HG03060 (cell line): ENCODE measurements at regions not wholly inside any gene's neighbourhood (a gene's known extent, or its start where the extent isn't known, plus 50 kb on each side); places are given as distances from the start of the nearest gene placed in this dataset.
"Not testable (repeated sequence)": the region's sequence is repeated elsewhere in the genome, so short reads cannot be mapped to it uniquely, and the experiment has no call there.

Experiments
- ATAC-seq: cut with Tn5 transposase; IDR thresholded peaks from one replicate; pipeline ENCODE4 v1.9.1; 2021; ENCODE audit warnings: low read depth, moderate number of reproducible peaks; ENCODE audit not compliant: unreplicated experiment

DNA sequence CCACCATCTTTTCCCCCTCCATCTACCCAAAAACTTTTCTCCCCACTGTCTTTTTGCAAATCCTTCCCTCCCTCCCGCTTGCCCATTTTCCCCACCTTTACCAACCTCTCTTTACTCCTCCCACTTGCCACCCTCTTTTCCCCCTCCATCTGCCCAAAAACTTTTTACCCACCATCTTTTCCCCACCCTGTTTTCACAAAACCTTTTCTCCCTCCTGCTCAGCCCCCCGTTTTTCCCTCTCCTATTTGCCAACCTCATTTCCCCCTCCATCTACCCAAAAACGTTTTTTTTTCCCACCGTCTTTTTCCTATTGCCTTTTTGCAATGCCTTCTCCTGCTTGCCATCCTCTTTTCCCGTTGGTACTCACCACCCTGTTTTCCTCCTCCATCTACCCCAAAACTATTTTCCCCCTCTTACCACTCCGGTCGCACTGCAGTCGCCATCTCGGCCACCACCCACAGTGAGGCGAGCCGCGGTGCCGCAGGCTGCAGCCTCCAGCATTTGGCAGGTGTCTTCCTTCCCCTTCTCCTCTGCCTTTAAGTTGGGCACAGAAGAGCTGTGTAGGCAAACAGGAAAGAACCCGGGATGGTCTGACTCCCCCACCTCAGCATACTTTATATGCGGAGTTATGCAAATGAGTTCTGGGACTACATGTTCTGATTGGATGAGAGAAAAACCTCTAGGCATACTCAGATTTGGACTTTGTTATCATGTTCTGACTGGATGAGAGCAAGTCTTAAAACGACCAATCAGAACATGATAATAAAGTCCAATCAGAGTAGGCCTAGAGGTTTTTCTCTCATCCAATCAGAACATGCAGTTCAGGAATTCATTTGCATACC, 121.2 kb upstream of the VPREB1 start:
- no peak for ATAC-seq

DNA sequence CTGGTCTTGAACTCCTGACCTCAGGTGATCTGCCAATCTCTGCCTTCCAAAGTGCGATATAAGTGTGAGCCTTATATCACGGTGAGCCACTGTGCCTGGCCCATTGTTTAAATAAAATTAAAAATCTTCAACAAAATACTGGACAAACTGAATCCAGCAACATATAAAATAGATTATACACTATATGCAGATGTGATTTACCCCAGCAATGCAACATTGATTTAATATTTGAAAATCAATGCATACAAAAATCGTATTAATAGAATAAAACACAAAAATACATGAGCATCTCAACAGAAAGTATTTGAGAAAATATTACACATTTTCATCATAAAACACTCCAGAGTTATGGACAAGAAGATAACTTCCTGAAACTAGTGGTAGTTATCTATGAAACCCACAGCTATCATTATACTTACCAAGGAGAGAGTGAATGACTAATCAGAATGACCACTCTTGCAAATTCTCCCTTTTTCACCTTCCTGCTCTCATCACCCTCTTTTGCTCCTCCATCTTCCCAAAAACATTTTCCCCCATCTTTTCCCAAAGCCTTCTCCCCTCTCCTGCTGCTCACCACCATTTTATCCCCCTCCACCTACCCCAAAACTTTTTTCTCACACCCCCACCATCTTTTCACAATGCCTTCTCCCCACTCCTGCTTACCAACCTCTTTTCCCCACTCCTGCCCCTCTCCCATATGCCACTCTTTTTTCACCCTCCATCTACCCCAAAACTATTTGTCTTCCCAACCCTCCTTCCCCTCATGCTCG, 122.1 kb upstream of the VPREB1 start:
- no peak for ATAC-seq

DNA sequence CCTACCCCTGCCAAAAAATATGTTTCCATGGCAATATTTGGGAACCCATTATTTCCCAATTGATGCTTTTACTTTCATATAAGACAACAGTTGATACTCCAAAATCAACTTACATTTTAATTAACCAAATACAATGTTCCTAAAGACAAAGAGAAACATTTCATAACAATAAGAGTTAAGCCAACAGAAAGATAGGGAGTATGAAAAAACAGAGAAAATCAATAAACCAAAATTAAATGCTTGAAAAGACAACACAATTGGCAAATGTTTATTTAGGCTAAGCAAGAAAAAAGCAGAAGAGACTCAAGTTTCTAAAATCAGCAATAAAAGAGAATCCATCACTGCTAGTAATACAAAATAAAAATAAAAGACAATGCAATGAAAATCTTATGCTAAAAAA, 123.1 kb upstream of the VPREB1 start:
- ATAC-seq = no peak

DNA sequence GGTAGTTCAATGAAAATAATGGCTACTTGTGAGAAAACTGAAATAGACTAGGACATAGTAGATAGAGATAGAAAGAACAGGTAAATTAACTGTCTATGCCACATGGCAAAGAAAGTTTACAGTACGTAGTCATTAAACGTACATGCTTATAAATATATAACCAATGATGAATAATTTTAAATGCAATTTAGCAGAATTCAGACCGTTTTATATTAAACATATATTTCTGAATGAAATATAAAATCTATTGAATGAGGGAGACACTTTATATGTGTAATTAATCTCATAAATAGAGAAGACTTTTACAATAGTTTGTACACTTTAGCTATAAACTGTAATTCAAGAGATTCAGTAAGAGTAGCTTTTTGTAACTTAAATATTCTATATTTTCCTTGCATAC, 124.4 kb upstream of the VPREB1 start:
- ATAC-seq = no peak

DNA sequence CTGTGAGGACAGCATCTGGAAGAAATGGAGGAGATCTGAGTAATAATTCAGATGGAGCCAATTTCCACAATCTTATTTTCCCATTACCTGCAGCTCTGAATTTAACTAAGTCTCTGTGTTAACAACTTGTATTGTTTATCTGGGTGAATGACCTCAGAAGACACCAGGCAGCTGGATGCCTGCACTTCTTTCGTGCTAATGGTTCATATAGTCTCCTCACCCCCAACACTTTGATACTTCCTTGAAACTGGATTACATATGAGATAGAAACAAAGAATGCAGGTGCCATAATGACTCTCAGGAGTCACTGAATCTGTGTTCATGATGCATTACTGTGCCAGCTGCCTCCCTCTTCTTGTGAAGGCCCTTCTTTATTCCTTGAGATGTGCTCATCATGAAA, 125.6 kb upstream of the VPREB1 start:
- no peak for ATAC-seq

DNA sequence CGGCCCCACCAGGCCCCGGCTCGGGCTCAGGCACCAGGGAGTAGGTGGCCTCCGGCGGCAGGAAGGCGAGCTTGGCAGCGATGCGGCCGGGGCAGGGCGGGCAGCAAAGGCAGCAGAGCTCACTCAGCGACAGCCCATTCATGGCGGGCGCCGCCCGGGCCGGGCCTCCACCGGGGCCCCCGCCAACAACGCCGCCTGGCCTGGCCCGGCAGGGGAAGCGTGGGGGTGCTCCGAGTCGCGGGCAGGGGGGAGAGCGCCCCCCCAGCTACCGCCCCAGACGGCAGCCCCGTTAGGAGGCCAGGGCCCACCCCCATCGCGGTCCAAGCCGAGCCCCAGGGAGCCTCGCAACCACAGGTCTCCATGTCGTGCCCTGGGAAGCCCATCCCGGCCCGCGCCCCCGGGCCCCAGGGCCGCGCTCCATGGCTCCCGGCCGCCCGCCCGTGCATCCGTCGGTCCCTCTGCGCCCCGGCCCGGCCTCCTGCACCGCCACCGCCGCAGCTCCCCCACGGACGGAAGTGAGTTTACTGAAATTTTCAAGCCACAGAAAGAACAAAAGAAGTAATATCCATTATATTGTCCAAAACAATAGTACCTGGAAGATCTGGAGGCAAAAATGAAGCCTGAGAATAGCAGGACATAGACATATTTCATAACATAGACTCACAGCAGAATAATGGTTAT, 126.6 kb upstream of the VPREB1 start:
- ATAC-seq = not testable (repeated sequence)

DNA sequence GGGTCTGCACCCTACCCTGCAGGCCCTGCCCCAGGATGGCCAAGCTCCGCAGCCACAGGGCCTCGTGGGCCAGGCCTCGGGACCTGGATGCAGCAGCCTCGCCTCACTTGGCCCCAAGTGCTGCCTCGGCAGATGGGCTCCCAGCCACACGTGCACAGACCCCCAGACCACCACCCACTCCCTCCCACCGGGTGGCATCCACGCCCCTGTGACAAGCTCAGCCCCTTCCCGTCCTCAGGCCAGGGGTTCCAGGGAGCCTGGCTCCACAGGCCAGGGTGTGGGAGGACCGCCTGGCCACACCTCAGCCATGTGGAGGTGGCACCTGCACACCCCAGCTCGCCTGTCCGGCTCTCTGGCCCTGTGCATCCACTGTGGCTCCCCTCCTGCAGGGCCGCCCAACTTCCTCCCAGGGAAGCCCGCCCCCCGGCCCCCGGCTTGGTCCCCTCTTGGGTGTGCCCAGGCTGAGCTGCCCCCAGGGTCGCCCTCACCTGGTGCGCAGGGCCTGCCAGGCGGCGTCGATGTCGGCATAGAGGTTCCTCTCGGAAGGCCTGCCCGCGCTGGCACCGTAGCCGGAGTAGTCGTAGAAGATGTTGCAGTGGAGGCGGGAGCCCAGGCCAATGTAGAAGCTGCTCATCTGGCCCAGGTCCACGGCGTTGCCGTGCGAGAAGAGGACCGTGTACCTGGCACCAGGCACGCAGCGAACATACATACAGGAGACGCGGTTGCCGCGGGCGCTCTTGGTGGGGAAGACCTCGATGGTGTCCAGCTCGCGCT, 127.4 kb upstream of the VPREB1 start:
- ATAC-seq = not testable (repeated sequence)

DNA sequence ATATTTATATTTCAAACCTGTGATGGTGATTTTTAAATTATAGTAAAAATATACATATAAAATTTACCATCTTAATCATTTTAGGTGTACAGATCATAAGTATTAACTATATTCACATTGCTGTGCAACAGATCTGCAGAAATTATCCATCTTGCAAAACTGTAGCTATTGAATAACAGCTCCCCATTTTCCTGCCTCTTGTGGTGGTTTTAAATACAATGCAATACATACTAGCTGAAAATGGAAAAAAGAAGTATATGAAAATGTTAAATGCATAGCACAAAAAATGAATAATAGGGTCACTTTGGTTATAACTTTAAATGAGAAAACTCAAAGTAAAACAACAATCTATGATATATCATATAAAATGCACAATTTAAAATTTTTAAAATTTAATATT, 130.9 kb upstream of the VPREB1 start:
- ATAC-seq = no peak

DNA sequence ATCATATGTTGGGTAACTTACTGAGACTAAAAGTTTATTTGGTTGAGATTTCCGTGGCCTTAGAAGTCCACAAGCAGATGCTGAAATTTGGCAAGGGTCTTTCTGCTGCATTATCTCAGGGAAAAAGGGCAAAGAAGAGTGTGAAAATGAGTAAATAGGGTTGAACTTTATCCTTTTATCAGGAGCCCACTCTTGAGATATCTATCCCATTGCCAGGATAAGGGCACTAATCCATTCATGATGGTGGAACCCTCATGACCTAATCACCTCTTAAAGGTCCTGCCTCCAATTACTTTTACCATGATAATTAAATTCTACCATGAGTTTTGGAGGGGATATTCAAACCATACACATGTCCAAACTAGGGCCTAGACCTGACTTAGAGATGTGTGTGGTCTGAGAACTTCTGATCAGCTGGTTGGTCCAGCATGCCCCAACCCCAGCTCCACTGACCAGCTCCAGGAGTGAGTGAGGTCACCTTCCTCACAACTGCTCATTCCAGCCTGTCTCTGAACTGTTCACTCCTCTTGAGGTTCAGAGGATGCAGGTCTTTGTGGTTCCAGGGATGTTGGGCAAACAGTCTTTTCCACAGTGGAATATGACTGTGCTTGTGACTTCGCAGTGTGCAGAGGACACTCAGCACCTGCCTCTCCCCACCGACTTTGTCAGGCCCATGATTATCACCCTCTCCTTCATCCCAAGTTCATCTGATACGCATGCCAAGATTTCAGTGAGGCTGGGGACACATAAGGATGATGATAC, 130.1 kb upstream of the TOP3B start:
- ATAC-seq = no peak

DNA sequence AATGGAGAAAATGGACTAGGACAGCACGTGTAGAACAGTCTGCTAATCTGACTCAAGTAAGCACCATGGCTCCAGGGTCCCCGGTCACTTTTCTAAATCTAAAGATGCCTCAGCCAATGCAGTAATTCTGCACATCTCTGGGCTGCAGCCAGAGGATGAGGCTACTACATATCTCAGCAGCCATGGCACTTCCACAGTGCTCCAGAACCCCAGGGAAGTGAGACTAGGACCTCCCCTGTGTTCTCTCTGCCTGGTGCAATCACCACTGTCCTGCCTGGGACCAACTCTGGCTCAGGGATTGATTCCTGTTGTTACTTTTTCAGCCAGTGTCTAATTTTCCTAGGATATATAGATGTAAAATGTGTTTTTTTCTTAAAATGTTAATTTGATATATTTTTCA, 129.4 kb upstream of the TOP3B start:
- ATAC-seq = no peak

DNA sequence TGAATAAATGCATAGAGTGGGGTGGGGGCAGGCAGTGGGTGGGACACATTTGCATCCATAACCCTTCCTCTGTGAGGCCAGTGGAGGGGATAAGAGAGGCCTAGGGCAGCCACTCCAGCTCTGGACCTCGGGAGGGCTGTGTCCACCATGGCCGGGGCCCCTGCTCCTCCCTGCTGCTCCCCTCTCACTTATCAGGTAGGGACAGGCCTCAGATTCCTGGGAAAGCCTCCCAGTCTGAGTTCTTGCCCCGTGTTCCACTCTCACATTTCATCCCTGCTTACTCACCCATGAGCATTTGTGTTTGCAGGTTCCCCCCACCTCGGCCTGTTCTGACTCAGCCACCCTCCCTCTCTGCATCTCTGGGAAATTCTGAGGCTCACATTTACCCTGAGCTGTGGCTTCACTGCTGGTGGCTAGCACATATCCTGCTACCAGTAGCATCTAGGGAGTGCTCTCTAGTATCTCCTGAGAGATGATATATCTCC, 128.7 kb upstream of the TOP3B start:
- peak; percentile 64 for ATAC-seq

DNA sequence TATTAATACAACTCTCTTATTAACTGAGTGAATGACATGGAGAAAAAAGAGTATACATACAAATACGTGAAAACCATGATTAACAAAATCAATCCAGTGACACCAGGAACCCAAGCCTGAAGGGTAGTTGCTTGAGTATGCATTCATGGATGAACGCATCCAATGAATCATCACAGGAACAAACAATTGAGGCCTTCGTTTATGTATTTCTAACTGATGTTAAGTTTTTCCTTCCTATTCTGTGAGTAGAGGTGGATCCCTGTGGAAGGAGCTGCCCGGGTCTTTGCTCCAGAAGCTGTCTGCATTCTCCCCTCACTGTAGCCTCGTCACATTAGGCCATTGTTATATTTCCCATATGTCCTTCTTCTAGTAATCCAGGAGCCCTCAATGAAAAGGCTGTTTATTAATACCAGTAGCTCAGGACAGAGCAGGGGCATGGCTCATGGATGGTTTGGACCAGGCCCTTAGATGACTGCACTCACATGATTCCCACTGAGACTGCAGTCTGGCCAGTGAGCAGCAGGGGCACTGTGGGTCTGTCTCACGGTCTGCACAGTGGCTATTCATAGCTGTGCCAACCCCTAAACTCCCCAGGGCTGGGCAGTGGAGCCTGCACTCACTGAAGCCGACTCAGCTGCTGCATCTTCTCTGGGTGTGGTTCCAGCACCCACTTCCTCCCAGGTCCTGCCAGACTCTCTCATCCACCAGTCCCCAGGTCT, 128.1 kb upstream of the TOP3B start:
- ATAC-seq = peak; percentile 79

DNA sequence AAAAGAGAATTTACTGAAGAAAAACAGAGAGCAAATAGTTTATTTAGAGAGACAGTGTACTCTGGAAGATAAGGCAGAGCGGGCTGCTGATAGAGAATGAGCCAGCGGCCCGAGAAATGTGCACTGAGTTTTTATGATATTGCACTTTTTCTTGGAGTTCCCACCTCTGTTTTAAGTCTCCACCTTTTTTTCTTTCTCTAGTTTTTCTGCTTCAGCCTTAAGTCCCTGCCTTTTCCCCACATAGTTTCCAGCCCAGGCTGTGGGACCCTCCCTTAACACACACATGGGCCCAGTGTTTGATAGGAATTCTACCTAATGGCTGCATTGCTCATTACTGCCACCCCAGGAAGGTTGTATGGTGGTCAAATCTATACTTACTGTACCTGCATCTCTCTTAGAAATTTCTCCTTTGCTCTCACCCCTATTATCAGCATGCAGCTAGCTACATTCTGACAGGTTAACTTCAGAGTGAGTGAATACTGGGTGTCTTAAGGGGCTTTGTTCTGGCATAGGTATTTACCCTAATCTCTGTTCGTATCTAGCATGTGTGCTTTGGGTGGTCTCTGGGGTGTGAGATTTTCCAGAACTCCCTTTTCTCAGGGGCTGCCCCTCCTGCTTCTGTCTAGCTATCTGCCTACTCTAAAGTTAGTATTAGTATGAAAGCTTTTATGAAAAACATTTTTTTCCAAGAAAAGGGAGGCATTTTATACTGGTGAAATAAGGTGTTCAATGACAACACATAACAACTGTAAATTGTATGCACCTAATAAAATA, 127.3 kb upstream of the TOP3B start:
- ATAC-seq = no peak

DNA sequence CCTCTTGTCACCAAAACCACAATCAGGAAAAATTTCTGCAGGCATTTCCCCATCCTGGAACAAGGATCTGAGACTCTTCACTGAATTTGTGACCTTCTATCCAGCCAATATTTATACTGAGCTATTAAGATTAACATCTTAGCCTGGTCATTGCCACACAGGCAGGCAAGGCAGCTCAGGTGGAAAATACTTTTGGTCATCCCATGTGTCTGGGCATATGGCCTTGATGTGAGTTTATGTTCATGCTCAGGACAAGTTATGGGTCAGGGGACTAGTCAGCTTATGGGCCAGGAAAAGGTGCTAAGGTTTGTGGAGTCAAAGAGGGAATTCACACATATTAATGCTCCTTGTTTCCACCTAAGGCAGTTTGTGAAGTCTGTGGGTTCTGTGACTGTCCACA, 124.3 kb upstream of the TOP3B start:
- ATAC-seq = no peak

DNA sequence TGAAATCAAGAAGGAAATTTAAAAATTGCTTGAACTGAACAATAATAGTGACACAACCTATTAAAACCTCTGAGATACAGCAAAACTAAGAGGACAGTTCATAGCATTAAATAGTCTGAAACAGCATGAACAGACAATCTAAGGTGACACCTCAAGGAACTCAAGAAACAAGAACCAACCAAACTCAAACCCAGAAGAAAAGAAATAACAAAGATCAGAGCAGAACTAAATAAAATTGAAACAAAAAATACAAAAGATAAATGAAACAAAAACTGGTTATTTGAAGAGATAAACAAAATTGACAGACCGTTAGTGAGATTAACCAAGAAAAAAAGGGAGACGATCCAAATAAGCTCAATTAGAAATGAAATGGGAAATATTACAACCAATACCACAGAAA, 122.8 kb upstream of the TOP3B start:
- ATAC-seq = no peak

DNA sequence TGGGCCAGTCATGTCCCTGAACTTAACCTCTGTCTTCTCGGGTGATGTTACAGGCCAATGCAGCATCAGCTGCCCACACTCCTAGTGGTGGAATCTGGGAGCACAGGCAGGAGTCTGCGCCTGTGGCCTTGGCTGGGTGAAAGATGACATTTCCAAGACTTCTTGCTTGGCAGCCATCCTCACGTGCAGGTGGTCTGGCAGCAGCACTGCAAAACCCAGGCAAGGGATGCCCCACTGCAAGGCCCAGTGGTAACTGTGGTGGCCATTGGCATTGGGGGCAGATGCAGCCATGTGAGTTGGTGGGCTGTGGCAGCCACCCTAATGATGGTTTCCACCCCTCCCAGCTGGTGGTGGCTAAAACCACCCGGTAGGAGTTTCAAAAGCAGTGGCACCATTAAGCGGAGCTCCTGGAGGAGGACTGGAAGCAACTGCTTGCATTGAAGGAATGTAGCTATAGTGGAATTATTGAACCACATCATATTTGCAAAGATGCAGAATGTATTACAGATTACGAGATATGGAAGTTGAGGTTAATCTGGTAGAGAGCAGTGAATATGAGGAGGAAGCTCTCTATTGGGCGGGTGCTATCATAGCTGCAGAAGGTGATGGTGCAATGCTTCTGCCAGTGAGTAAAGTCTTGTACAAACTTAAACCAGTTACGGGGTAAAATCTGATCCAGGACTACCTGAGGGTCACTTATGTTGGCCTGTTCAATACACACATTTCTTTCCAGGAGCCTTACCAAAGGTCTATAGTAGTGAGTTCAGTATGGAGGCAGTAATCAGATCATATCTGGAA, 120.7 kb upstream of the TOP3B start:
- ATAC-seq = no peak
